HepG2 (cell line): ENCODE measurements at regions not wholly inside any gene's neighbourhood (a gene's known extent, or its start where the extent isn't known, plus 50 kb on each side); places are given as distances from the start of the nearest gene placed in this dataset.

Experiments
- ARID5B ChIP-seq: IDR thresholded peaks from 2 replicates; pipeline ENCODE4 v1.4.0; 2020; ENCODE audit warnings: mild to moderate bottlenecking, missing genetic modification reagents
- DNMT1 ChIP-seq: sonication (generic); formaldehyde crosslinking; IDR thresholded peaks from 2 replicates; pipeline ENCODE4 v1.5.1; 2020; ENCODE audit warnings: mild to moderate bottlenecking, missing genetic modification reagents
- DNMT3B ChIP-seq: conservative IDR thresholded peaks from 2 replicates; pipeline ENCODE4 v1.6.1; 2016; ENCODE audit warnings: missing biosample characterization, control low read depth
- KDM2A ChIP-seq: sonication (generic); formaldehyde crosslinking; IDR thresholded peaks from 2 replicates; pipeline ENCODE4 v1.4.0; 2020; ENCODE audit warnings: low read depth, missing genetic modification reagents, borderline replicate concordance
- MEF2D ChIP-seq: sonication (generic); formaldehyde crosslinking; IDR thresholded peaks from 2 replicates; pipeline ENCODE4 v1.5.1; 2020; ENCODE audit warnings: mild to moderate bottlenecking, missing genetic modification reagents
- NCOA2 ChIP-seq: sonication (generic); formaldehyde crosslinking; IDR thresholded peaks from 2 replicates; pipeline ENCODE4 v1.8.0; 2022; ENCODE audit warnings: inconsistent platforms
- NFE2L2 ChIP-seq: fragments of 150-350 bp; IDR thresholded peaks from 2 replicates; pipeline ENCODE4 v1.6.1; 2014; ENCODE audit warnings: low read length
- NPAS2 ChIP-seq: sonication (generic); formaldehyde crosslinking; IDR thresholded peaks from 2 replicates; pipeline ENCODE4 v1.8.0; 2022; ENCODE audit warnings: mild to moderate bottlenecking, missing genetic modification reagents, borderline replicate concordance
- PTBP1 ChIP-seq: fragments of 200-400 bp; formaldehyde crosslinking; IDR thresholded peaks from 2 replicates; pipeline ENCODE4 v1.6.1; 2018; ENCODE audit warnings: low read length, low read depth; ENCODE audit not compliant: poor library complexity, severe bottlenecking
- RNF2 ChIP-seq: fragments of 450-650 bp; conservative IDR thresholded peaks from 2 replicates; pipeline ENCODE4 v1.6.1; 2016; ENCODE audit warnings: low read depth
- SOX6 ChIP-seq, 2 experiments: fragments of 450-650 bp in 1 of 2; sonication (generic) in 1 of 2; formaldehyde crosslinking in 1 of 2; IDR thresholded peaks; 2 replicates each; pipeline versions ENCODE4 v1.4.0 to v1.6.1; 2017 to 2020; ENCODE audit warnings: antibody characterized with exemption in 1 of 2, mild to moderate bottlenecking in 1 of 2, missing genetic modification reagents in 1 of 2
- SYNCRIP ChIP-seq: fragments of 200-400 bp; formaldehyde crosslinking; IDR thresholded peaks from 2 replicates; pipeline ENCODE4 v1.6.1; 2018; ENCODE audit warnings: mild to moderate bottlenecking, low read depth, low read length; ENCODE audit not compliant: insufficient read depth
- TBX3 ChIP-seq: fragments of 450-650 bp; IDR thresholded peaks from 2 replicates; pipeline ENCODE4 v1.6.1; 2017; ENCODE audit warnings: antibody characterized with exemption, mild to moderate bottlenecking, inconsistent platforms, borderline replicate concordance
- TSC22D2 ChIP-seq: sonication (generic); formaldehyde crosslinking; IDR thresholded peaks from 2 replicates; pipeline ENCODE4 v1.5.1; 2020; ENCODE audit warnings: missing genetic modification reagents, mild to moderate bottlenecking, borderline replicate concordance
- ZBTB4 ChIP-seq: sonication (generic); formaldehyde crosslinking; IDR thresholded peaks from 2 replicates; pipeline ENCODE4 v1.4.0; 2020; ENCODE audit warnings: missing genetic modification reagents, mild to moderate bottlenecking, borderline replicate concordance
- ZBTB8A ChIP-seq: sonication (generic); formaldehyde crosslinking; IDR thresholded peaks from 2 replicates; pipeline ENCODE4 v1.4.0; 2020; ENCODE audit warnings: mild to moderate bottlenecking, low read depth, missing genetic modification reagents, borderline replicate concordance
- ZEB1 ChIP-seq: IDR thresholded peaks from 2 replicates; pipeline ENCODE4 v1.6.1; 2012; ENCODE audit warnings: mild to moderate bottlenecking, low read depth, inconsistent platforms; ENCODE audit not compliant: insufficient replicate concordance
- ZNF17 ChIP-seq: sonication (generic); formaldehyde crosslinking; IDR thresholded peaks from 2 replicates; pipeline ENCODE4 v1.5.0; 2020; ENCODE audit warnings: mild to moderate bottlenecking, missing genetic modification reagents
- ZNF800 ChIP-seq: sonication (generic); formaldehyde crosslinking; IDR thresholded peaks from 2 replicates; pipeline ENCODE4 v1.4.0; 2020; ENCODE audit warnings: missing genetic modification reagents
- ZSCAN29 ChIP-seq: sonication (generic); formaldehyde crosslinking; conservative IDR thresholded peaks from 2 replicates; pipeline ENCODE4 v1.4.0; 2020; ENCODE audit warnings: mild to moderate bottlenecking, missing genetic modification reagents

DNA sequence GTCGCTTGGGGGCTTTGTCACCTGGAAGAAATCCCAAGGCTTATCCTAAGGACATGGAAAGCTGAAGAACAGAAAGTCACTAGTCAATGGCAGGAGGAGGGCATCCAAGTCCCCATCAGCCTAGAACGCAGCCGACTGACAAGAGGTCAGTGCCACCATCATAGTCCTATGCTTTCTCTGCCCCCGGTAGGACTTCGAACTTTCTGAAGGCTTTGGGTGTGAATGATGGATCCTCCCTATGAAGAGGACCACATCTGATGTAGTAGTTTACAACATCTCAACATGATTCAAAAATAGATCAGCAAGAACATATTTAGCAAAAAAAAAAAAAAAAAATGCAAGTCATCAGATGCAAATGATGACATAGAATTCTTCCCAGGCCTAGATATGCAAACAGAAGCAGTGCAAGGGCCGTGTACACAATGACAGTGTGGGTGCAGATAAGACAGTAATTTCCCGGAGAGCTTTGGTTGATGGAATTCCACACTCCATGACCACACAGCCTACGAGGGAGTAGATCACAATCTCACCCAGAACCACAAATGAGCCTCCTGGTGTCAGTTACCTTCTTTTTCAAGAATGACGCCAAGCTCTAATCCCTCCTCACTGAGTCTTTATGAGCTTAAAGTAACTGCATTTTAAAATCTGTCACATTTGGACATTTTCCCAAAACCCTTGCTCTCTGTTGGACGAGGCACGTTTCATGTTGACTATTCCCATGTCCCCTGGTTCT is 88.2 kb downstream of the PSMG1 start (continued):
- TF ChIP-seq SOX6 (IDR thresholded peaks at IDR 0.05) = no peak
- TF ChIP-seq SOX6 (CRISPR knock-in tag; IDR thresholded peaks at IDR 0.05) = peak; percentile 86
- no peak for TF ChIP-seq NPAS2 (CRISPR knock-in tag)
- TF ChIP-seq PTBP1 = no peak
- no peak for TF ChIP-seq DNMT1 (CRISPR knock-in tag)
- TF ChIP-seq NCOA2 (CRISPR knock-in tag) = peak; percentile 96
- TF ChIP-seq ZBTB8A (CRISPR knock-in tag) = no peak
- peak; percentile 99 for TF ChIP-seq NFE2L2
- TF ChIP-seq ZBTB4 (CRISPR knock-in tag) = no peak
- no peak; the same call in 1 of the 2 replicates for TF ChIP-seq KDM2A (CRISPR knock-in tag)
- no peak for TF ChIP-seq SYNCRIP
- TF ChIP-seq DNMT3B (CRISPR knock-in tag) = no peak
- peak; percentile 49; the same call in 1 of the 2 replicates for TF ChIP-seq ZNF800 (CRISPR knock-in tag)
- TF ChIP-seq ZNF17 (CRISPR knock-in tag) = no peak
- no peak; the same call in 1 of the 2 replicates for TF ChIP-seq TSC22D2 (CRISPR knock-in tag)
- TF ChIP-seq ARID5B (CRISPR knock-in tag) = peak; percentile 94
- peak; percentile 92 for TF ChIP-seq MEF2D (CRISPR knock-in tag)
- no peak for TF ChIP-seq ZEB1
- TF ChIP-seq ZSCAN29 = no peak
- 0 out of 2 replicates have a peak, but pooled peaks have one; percentile 26 for TF ChIP-seq RNF2
- TF ChIP-seq TBX3 = peak; percentile 72; the same call in 1 of the 2 replicates
